Choroid plexus epithelial cell (primary cell): ENCODE measurements at regions not wholly inside any gene's neighbourhood (a gene's known extent, or its start where the extent isn't known, plus 50 kb on each side); places are given as distances from the start of the nearest gene placed in this dataset.

Experiments used
- DNase-seq: peaks from one replicate; pipeline ENCODE4 v3.0.0-alpha.2; 2010; ENCODE audit warnings: low read depth
- H3K4me3 ChIP-seq: 2 replicates; pipeline ENCODE4 v1.5.1; 2011; ENCODE audit warnings: low read depth, mild to moderate bottlenecking, control low read depth, low read length, moderate library complexity
- TF ChIP-seq, protein P1 (sequence below): conservative IDR thresholded peaks from 2 replicates; pipeline ENCODE4 v1.5.1; 2011; ENCODE audit warnings: low read depth, mild to moderate bottlenecking, control low read depth, inconsistent platforms, low read length, moderate library complexity

GRCh38 chr18:27645929-27646328, 460.8 kb upstream of the CHST9 start:
- no peak overlapping the region for H3K4me3 ChIP-seq
- peak; percentile 5 for DNase-seq
- TF ChIP-seq, protein P1, sequence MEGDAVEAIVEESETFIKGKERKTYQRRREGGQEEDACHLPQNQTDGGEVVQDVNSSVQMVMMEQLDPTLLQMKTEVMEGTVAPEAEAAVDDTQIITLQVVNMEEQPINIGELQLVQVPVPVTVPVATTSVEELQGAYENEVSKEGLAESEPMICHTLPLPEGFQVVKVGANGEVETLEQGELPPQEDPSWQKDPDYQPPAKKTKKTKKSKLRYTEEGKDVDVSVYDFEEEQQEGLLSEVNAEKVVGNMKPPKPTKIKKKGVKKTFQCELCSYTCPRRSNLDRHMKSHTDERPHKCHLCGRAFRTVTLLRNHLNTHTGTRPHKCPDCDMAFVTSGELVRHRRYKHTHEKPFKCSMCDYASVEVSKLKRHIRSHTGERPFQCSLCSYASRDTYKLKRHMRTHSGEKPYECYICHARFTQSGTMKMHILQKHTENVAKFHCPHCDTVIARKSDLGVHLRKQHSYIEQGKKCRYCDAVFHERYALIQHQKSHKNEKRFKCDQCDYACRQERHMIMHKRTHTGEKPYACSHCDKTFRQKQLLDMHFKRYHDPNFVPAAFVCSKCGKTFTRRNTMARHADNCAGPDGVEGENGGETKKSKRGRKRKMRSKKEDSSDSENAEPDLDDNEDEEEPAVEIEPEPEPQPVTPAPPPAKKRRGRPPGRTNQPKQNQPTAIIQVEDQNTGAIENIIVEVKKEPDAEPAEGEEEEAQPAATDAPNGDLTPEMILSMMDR: no peak

- H3K4me3 ChIP-seq: no peak overlapping the region
- DNase-seq: no peak
- TF ChIP-seq, protein P1: no peak
Observed at GRCh38 chr18:27636576-27637085, 451.5 kb upstream of the CHST9 start.

GRCh38 chr18:27632706-27633105, 447.6 kb upstream of the CHST9 start:
- no peak overlapping the region for H3K4me3 ChIP-seq
- TF ChIP-seq, protein P1: no peak
- DNase-seq: no peak

DNA sequence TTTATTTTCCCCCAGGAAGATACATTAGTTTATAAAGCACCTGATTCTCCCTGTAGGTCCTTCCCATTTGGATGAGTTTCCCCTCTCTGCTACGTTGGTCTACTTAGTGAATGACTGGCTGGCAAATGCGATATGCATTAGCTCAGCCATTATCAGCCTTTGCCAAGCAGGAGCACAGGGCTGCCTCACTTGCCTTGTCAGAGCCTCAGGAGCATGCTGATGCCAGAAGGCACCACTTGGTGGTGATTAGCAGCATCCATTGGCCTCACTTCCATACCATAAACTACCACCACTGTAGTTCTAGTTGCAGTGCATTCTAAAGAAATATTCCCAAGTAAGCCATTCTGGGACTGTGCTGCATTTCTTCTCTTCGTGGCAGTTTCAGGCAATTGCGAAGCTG, 442.8 kb upstream of the CHST9 start:
- TF ChIP-seq, protein P1: no peak
- no peak for DNase-seq
- H3K4me3 ChIP-seq: no peak overlapping the region

- H3K4me3 ChIP-seq: no peak overlapping the region
- TF ChIP-seq, protein P1: no peak
- no peak for DNase-seq
Observed at GRCh38 chr18:27621236-27621890, 436.3 kb upstream of the CHST9 start.

- no peak overlapping the region for H3K4me3 ChIP-seq
- no peak for DNase-seq
- TF ChIP-seq, protein P1: no peak
Observed at GRCh38 chr18:27619906-27620305, 434.8 kb upstream of the CHST9 start.
